A673 (cell line): ENCODE measurements at regions not wholly inside any gene's neighbourhood (a gene's known extent, or its start where the extent isn't known, plus 50 kb on each side); places are given as distances from the start of the nearest gene placed in this dataset.

Experiments used
- EZH2 ChIP-seq: fragments of 200-600 bp; sonication (generic); IDR thresholded peaks from 2 replicates; pipeline ENCODE4 v1.6.1; 2017; ENCODE audit warnings: borderline replicate concordance, low read depth, mild to moderate bottlenecking, mixed read lengths, antibody characterized with exemption, low read length; ENCODE audit not compliant: poor library complexity, severe bottlenecking
- TF ChIP-seq, protein P1 (sequence below): fragments of 300-800, 200-600 bp; sonication (generic); conservative IDR thresholded peaks from 2 replicates; pipeline ENCODE4 v1.5.1; 2017; ENCODE audit warnings: low read depth, mild to moderate bottlenecking, antibody characterized with exemption, low read length, moderate library complexity, mixed read lengths

- TF ChIP-seq, protein P1, sequence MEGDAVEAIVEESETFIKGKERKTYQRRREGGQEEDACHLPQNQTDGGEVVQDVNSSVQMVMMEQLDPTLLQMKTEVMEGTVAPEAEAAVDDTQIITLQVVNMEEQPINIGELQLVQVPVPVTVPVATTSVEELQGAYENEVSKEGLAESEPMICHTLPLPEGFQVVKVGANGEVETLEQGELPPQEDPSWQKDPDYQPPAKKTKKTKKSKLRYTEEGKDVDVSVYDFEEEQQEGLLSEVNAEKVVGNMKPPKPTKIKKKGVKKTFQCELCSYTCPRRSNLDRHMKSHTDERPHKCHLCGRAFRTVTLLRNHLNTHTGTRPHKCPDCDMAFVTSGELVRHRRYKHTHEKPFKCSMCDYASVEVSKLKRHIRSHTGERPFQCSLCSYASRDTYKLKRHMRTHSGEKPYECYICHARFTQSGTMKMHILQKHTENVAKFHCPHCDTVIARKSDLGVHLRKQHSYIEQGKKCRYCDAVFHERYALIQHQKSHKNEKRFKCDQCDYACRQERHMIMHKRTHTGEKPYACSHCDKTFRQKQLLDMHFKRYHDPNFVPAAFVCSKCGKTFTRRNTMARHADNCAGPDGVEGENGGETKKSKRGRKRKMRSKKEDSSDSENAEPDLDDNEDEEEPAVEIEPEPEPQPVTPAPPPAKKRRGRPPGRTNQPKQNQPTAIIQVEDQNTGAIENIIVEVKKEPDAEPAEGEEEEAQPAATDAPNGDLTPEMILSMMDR, result no peak
- no peak for TF ChIP-seq EZH2
Measured at GRCh38 chr2:187051350-187051749, 202.4 kb upstream of the ZSWIM2 start.
